Left lung (tissue), 4 donors: ENCODE measurements at regions not wholly inside any gene's neighbourhood (a gene's known extent, or its start where the extent isn't known, plus 50 kb on each side); places are given as distances from the start of the nearest gene placed in this dataset.
"Not testable (repeated sequence)": the region's sequence is repeated elsewhere in the genome, so short reads cannot be mapped to it uniquely, and the experiment has no call there.

ENCODE experiments used
- ATAC-seq: fragments of 200-7000 bp; cut with Tn5 transposase; one replicate; pipeline ENCODE4 v1.9.1; 2020; ENCODE audit warnings: moderate library complexity
- DNase-seq, 4 donors: peaks; one replicate each; pipeline ENCODE4 v3.0.0-alpha.2; 2013 to 2020
- H3K27ac ChIP-seq, 2 donors: fragments of 200-600 bp; sonication (generic) in 1 of 2; one replicate each; pipeline versions ENCODE4 v1.5.0 to v1.8.0; 2020 to 2021
- H3K27me3 ChIP-seq, 2 donors: fragments of 200-600 bp; sonication (generic) in 1 of 2; one replicate each; pipeline versions ENCODE4 v1.5.0 to v1.8.0; 2020 to 2021
- H3K36me3 ChIP-seq, 2 donors: fragments of 200-600 bp; sonication (generic) in 1 of 2; one replicate each; pipeline versions ENCODE4 v1.5.0 to v1.8.0; 2020 to 2021
- H3K4me1 ChIP-seq, 2 donors: fragments of 200-600 bp; one replicate each; pipeline ENCODE4 v1.8.0; 2021
- H3K4me3 ChIP-seq, 2 donors: fragments of 200-600 bp; sonication (generic) in 1 of 2; one replicate each; pipeline versions ENCODE4 v1.5.0 to v1.8.0; 2020 to 2021; ENCODE audit warnings: mild to moderate bottlenecking in 1 of 2
- H3K9me3 ChIP-seq, 2 donors: fragments of 200-600 bp; sonication (generic) in 1 of 2; one replicate each; pipeline versions ENCODE4 v1.5.0 to v1.8.0; 2020 to 2021
- CTCF ChIP-seq, 2 donors: fragments of 200-600 bp; sonication (generic) in 1 of 2; IDR thresholded peaks; one replicate each; pipeline versions ENCODE4 v1.5.0 to v1.8.0; 2021; ENCODE audit warnings: antibody characterized with exemption in 2 of 2
- intact Hi-C, 2 donors: fragments of 100-400 bp; cut with DNase I; formaldehyde crosslinking; loops; one replicate each; pipeline versions ENCODE4 v1.11.2 to v1.14.2; 2022
- donor health status: DM: no; HTN: yes; CAD: no.
- donor health status: DM: no; HTN: no; CAD: no.

GRCh38 chr13:84096216-84096615 lies 213.9 kb upstream of the SLITRK1 start:
- Histone ChIP-seq H3K36me3 (no peaks in the 10 kb centered on the region), H3K4me3 (no peak overlapping the region), H3K27ac (no peak overlapping the region), H3K9me3 (no peaks in the 10 kb centered on the region), H3K27me3 (no peaks in the 10 kb centered on the region), H3K4me1 (no peaks in the 10 kb centered on the region)
- intact Hi-C loops: no loop called here
- no peak for TF ChIP-seq CTCF (IDR thresholded peaks at IDR 0.05)
- no peak for DNase-seq
- no peak for ATAC-seq

GRCh38 chr13:84088996-84089395 lies 206.7 kb upstream of the SLITRK1 start:
- no peaks in the 10 kb centered on the region for H3K4me1 ChIP-seq
- H3K4me3 ChIP-seq: no peak overlapping the region
- H3K36me3 ChIP-seq: no peaks in the 10 kb centered on the region
- H3K9me3 ChIP-seq: peaks cover 0 to 14% of the 10 kb centered on the region in 2 donors
- no peak for ATAC-seq
- no peak for TF ChIP-seq CTCF (IDR thresholded peaks at IDR 0.05)
- intact Hi-C loops: no loop called here
- H3K27ac ChIP-seq: no peak overlapping the region
- no peak for DNase-seq
- no peaks in the 10 kb centered on the region for H3K27me3 ChIP-seq

GRCh38 chr13:84086847-84087162 lies 204.5 kb upstream of the SLITRK1 start:
- intact Hi-C loops: no loop called here

GRCh38 chr13:84086098-84086846 lies 204.0 kb upstream of the SLITRK1 start:
- H3K27ac ChIP-seq, H3K4me1 ChIP-seq, H3K4me3 ChIP-seq, H3K27me3 ChIP-seq, H3K36me3 ChIP-seq, intact Hi-C loops: not testable (repeated sequence)
- H3K9me3 ChIP-seq: peaks cover 0 to 14% of the 10 kb centered on the region in 2 donors
- ATAC-seq (peak; percentile 21), DNase-seq (peak in 1 of 4 donors; percentile 67)

More at GRCh38 chr13:84086847-84087162, 204.5 kb upstream of the SLITRK1 start:
- Histone ChIP-seq H3K36me3 (no peaks in the 10 kb centered on the region), H3K4me1 (no peaks in the 10 kb centered on the region), H3K4me3 (no peak overlapping the region), H3K27ac (no peak overlapping the region), H3K27me3 (no peaks in the 10 kb centered on the region), H3K9me3 (peaks cover 0 to 14% of the 10 kb centered on the region in 2 donors)
- no peak for TF ChIP-seq CTCF (IDR thresholded peaks at IDR 0.05)
- ATAC-seq: no peak
- no peak for DNase-seq

GRCh38 chr13:84082462-84082861 lies 200.2 kb upstream of the SLITRK1 start:
- no peak for DNase-seq
- H3K36me3 ChIP-seq: no peaks in the 10 kb centered on the region
- no peak for ATAC-seq
- peaks cover 0 to 14% of the 10 kb centered on the region in 2 donors for H3K9me3 ChIP-seq
- no peak for TF ChIP-seq CTCF (IDR thresholded peaks at IDR 0.05)
- H3K27ac ChIP-seq: no peak overlapping the region
- H3K4me1 ChIP-seq: no peaks in the 10 kb centered on the region
- intact Hi-C loops: no loop called here
- H3K4me3 ChIP-seq: no peak overlapping the region
- no peaks in the 10 kb centered on the region for H3K27me3 ChIP-seq
